Liver (tissue), 8 donors: ENCODE measurements at regions not wholly inside any gene's neighbourhood (a gene's known extent, or its start where the extent isn't known, plus 50 kb on each side); places are given as distances from the start of the nearest gene placed in this dataset.

Experiments
- DNase-seq: peaks from one replicate; pipeline ENCODE4 v3.0.0-alpha.2; 2017; ENCODE audit warnings: low spot score
- H3K27ac ChIP-seq, 2 donors: one replicate each; pipeline ENCODE4 v1.7.0; 2013; ENCODE audit warnings: inconsistent platforms in 2 of 2, low read length in 2 of 2, control low read depth in 1 of 2, low read depth in 1 of 2, mild to moderate bottlenecking in 1 of 2
- H3K27me3 ChIP-seq, 4 donors: one replicate each; pipeline versions ENCODE4 v1.6.1 to v1.7.0; 2013; ENCODE audit warnings: low read length in 3 of 4, inconsistent platforms in 1 of 4, mild to moderate bottlenecking in 1 of 4, moderate library complexity in 1 of 4; ENCODE audit not compliant: control insufficient read depth in 4 of 4, insufficient read depth in 4 of 4
- H3K36me3 ChIP-seq, 4 donors: one replicate each; pipeline versions ENCODE4 v1.6.1 to v1.7.0; 2013; ENCODE audit warnings: low read length in 3 of 4, mild to moderate bottlenecking in 3 of 4, low read depth in 1 of 4, moderate library complexity in 1 of 4; ENCODE audit not compliant: control insufficient read depth in 4 of 4, insufficient read depth in 3 of 4
- H3K4me1 ChIP-seq, 4 donors: one replicate each; pipeline versions ENCODE4 v1.6.1 to v1.7.0; 2013; ENCODE audit warnings: low read length in 3 of 4, mild to moderate bottlenecking in 3 of 4, moderate library complexity in 1 of 4; ENCODE audit not compliant: control insufficient read depth in 4 of 4, insufficient read depth in 4 of 4
- H3K4me3 ChIP-seq, 3 donors: one replicate each; pipeline versions ENCODE4 v1.6.1 to v1.7.0; 2013; ENCODE audit warnings: low read length in 3 of 3, control low read depth in 1 of 3, low read depth in 1 of 3, mild to moderate bottlenecking in 1 of 3
- H3K9ac ChIP-seq, 2 donors: one replicate each; pipeline ENCODE4 v1.7.0; 2013; ENCODE audit warnings: low read length in 2 of 2, mild to moderate bottlenecking in 2 of 2, moderate library complexity in 2 of 2, control low read depth in 1 of 2, low read depth in 1 of 2
- H3K9me3 ChIP-seq, 4 donors: one replicate each; pipeline versions ENCODE4 v1.6.1 to v1.7.0; 2013; ENCODE audit warnings: low read length in 3 of 4; ENCODE audit not compliant: control insufficient read depth in 4 of 4
- ATF3 ChIP-seq: IDR thresholded peaks from 2 replicates; pipeline ENCODE4 v1.6.1; 2016; ENCODE audit warnings: antibody characterized with exemption
- CTCF ChIP-seq: fragments of 150-350 bp; IDR thresholded peaks from 2 replicates; pipeline ENCODE4 v1.5.1; 2017; ENCODE audit warnings: improper control_type of control experiment, low read depth, low read length; ENCODE audit not compliant: missing input control
- EGR1 ChIP-seq, 2 donors: IDR thresholded peaks; 2 replicates each; pipeline ENCODE4 v1.6.1; 2016 to 2018; ENCODE audit warnings: antibody characterized with exemption in 2 of 2, low read depth in 2 of 2
- FOXA1 ChIP-seq: IDR thresholded peaks from 2 replicates; pipeline ENCODE4 v1.6.1; 2016; ENCODE audit warnings: antibody characterized with exemption
- FOXA2 ChIP-seq: IDR thresholded peaks from 2 replicates; pipeline ENCODE4 v1.6.1; 2016; ENCODE audit warnings: antibody characterized with exemption
- GABPA ChIP-seq, 2 donors: IDR thresholded peaks in 1 of 2; conservative IDR thresholded peaks in 1 of 2; 2 replicates each; pipeline ENCODE4 v1.6.1; 2016; ENCODE audit warnings: antibody characterized with exemption in 2 of 2, mild to moderate bottlenecking in 1 of 2, moderate library complexity in 1 of 2
- HNF4A ChIP-seq, 2 donors: conservative IDR thresholded peaks; 2 replicates each; pipeline ENCODE4 v1.6.1; 2016; ENCODE audit warnings: antibody characterized with exemption in 2 of 2, mild to moderate bottlenecking in 2 of 2
- HNF4G ChIP-seq: IDR thresholded peaks from 2 replicates; pipeline ENCODE4 v1.6.1; 2016; ENCODE audit warnings: antibody characterized with exemption
- JUND ChIP-seq, 2 donors: IDR thresholded peaks; 2 replicates each; pipeline ENCODE4 v1.6.1; 2016; ENCODE audit warnings: antibody characterized with exemption in 2 of 2
- MAX ChIP-seq: IDR thresholded peaks from 2 replicates; pipeline ENCODE4 v1.6.1; 2016; ENCODE audit warnings: antibody characterized with exemption
- NR2F2 ChIP-seq: IDR thresholded peaks from 2 replicates; pipeline ENCODE4 v1.6.1; 2016; ENCODE audit warnings: antibody characterized with exemption
- RAD21 ChIP-seq, 2 donors: IDR thresholded peaks; 2 replicates each; pipeline ENCODE4 v1.6.1; 2016; ENCODE audit warnings: antibody characterized with exemption in 2 of 2, mild to moderate bottlenecking in 2 of 2
- REST ChIP-seq: IDR thresholded peaks from 2 replicates; pipeline ENCODE4 v1.6.1; 2016; ENCODE audit warnings: antibody characterized with exemption, mild to moderate bottlenecking
- RXRA ChIP-seq, 2 donors: IDR thresholded peaks; 2 replicates each; pipeline ENCODE4 v1.6.1; 2017 to 2018; ENCODE audit warnings: antibody characterized with exemption in 2 of 2, mild to moderate bottlenecking in 1 of 2
- SP1 ChIP-seq: IDR thresholded peaks from 2 replicates; pipeline ENCODE4 v1.6.1; 2018; ENCODE audit warnings: antibody characterized with exemption, mild to moderate bottlenecking
- TAF1 ChIP-seq: conservative IDR thresholded peaks from 2 replicates; pipeline ENCODE4 v1.6.1; 2016; ENCODE audit warnings: antibody characterized with exemption, mild to moderate bottlenecking
- YY1 ChIP-seq: IDR thresholded peaks from 2 replicates; pipeline ENCODE4 v1.6.1; 2016; ENCODE audit warnings: antibody characterized with exemption, mild to moderate bottlenecking
- ZBTB33 ChIP-seq: IDR thresholded peaks from 2 replicates; pipeline ENCODE4 v1.6.1; 2016; ENCODE audit warnings: antibody characterized with exemption
- WGBS: extraction: QIAGEN DNeasy Blood & Tissue Kit; methylation state at CpG from one replicate; pipeline ENCODE4 v1.1.7; 2013; 5-methylcytosine and 5-hydroxymethylcytosine counted together
- donor health status: healthy.
- donor health status: healthy.
- donor health status: healthy.
- donor health status: healthy.
- donor health status: healthy.

- no peak overlapping the region for H3K9ac ChIP-seq
- no peak overlapping the region for H3K4me3 ChIP-seq
- WGBS: 95% methylated on average over 2 of the region's 2 CpGs
- H3K36me3 ChIP-seq: no peaks in the 10 kb centered on the region
- no peak overlapping the region for H3K27ac ChIP-seq
- TF ChIP-seq RAD21 (IDR thresholded peaks at IDR 0.05) (no peak), JUND (IDR thresholded peaks at IDR 0.05) (no peak), NR2F2 (no peak), TAF1 (no peak), FOXA2 (no peak), CTCF (no peak), EGR1 (IDR thresholded peaks at IDR 0.05; ENCODE audit: low read depth in 2 of 2) (no peak), FOXA1 (no peak), SP1 (no peak), GABPA (IDR thresholded peaks at IDR 0.05 in 1 of 2, conservative IDR thresholded peaks at IDR 0.05 in 1 of 2) (no peak), ATF3 (no peak), ZBTB33 (no peak), MAX (no peak), HNF4A (conservative IDR thresholded peaks at IDR 0.05) (no peak), YY1 (no peak), HNF4G (no peak), RXRA (IDR thresholded peaks at IDR 0.05) (no peak), REST (no peak)
- H3K4me1 ChIP-seq: peaks cover 4 to 30% (median 17%) of the 10 kb centered on the region in 4 donors
- no peak for DNase-seq
- H3K27me3 ChIP-seq: no peaks in the 10 kb centered on the region
- H3K9me3 ChIP-seq: no peaks in the 10 kb centered on the region
These were observed 287.0 kb upstream of the SLC14A2 start for GRCh38 chr18:45328296-45328695.
